ENCODE measurements at regions not wholly inside any gene's neighbourhood (a gene's known extent, or its start where the extent isn't known, plus 50 kb on each side); places are given as distances from the start of the nearest gene placed in this dataset.

DNA sequence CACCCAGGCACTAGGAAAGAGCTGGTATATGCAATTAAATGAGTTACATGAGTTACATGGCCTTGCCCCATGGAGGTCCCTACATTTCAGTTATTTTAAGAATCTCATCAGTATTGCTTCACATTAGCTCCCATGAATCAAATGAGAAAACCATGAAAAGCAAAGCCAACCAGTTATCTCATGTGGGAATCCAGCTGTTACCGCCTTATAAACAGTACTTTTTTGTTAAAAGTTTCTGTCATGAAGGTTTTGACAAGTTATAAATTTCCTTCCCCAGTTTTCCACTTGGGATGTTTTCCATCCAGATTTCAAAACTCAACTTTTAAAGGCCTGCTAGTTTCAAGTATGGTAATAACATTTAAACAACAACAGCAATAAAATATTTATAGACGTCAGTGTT is 544.8 kb downstream of the NUF2 start (continued):
- TF ChIP-seq TAF1 (IDR thresholded peaks at IDR 0.05; ENCODE audit: low read depth): no peak
- no peak for TF ChIP-seq POLR2AphosphoS5 (IDR thresholded peaks at IDR 0.05)
- no peak for TF ChIP-seq RAD21 (conservative IDR thresholded peaks at IDR 0.05)

DNA sequence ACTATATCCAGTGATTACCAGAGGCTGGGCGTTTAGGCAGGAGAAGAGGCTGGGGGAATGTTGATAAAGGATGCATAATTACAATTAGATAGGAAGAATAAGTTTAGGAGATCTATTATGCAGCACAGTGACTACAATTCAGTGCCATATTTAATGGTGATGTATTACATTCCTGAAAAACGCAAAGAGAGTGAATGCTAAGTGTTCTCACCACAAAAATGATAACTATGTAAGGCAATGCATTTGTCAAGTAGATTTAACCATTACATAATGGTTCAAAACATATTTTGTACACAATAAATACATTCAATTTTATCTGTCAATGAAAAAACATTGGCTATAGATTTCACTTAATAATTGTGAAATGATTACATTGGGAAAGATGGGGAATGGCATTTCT is 548.9 kb downstream of the NUF2 start:
- Histone ChIP-seq H3F3A (ENCODE audit: insufficient read depth, low read length, poor library complexity, severe bottlenecking) (no peaks in the 10 kb centered on the region), H3K4me3 (ENCODE audit: low read length) (no peak overlapping the region), H3K9ac (ENCODE audit: low read length) (no peak overlapping the region), H3K27ac (ENCODE audit: low read length) (no peak overlapping the region), H3K79me2 (replicated peaks; ENCODE audit: insufficient read depth, low read length) (no peaks in the 10 kb centered on the region), H3K27me3 (ENCODE audit: insufficient read depth, low read depth, low read length) (no peaks in the 10 kb centered on the region), H3K9me2 (ENCODE audit: insufficient read depth, low read length) (no peaks in the 10 kb centered on the region), H3K9me3 (ENCODE audit: low read length) (no peaks in the 10 kb centered on the region), H3K36me3 (ENCODE audit: insufficient read depth, low read length) (no peaks in the 10 kb centered on the region), H4K20me1 (ENCODE audit: insufficient read depth) (no peaks in the 10 kb centered on the region), H3K4me2 (ENCODE audit: low read length) (no peak overlapping the region), H2AFZ (ENCODE audit: low read depth, low read length) (no peak overlapping the region)
- TF ChIP-seq REST (IDR thresholded peaks at IDR 0.05; ENCODE audit: borderline replicate concordance) (no peak), POLR2AphosphoS5 (IDR thresholded peaks at IDR 0.05) (no peak), MXI1 (conservative IDR thresholded peaks at IDR 0.05; ENCODE audit: poor library complexity, severe bottlenecking) (no peak)

DNA sequence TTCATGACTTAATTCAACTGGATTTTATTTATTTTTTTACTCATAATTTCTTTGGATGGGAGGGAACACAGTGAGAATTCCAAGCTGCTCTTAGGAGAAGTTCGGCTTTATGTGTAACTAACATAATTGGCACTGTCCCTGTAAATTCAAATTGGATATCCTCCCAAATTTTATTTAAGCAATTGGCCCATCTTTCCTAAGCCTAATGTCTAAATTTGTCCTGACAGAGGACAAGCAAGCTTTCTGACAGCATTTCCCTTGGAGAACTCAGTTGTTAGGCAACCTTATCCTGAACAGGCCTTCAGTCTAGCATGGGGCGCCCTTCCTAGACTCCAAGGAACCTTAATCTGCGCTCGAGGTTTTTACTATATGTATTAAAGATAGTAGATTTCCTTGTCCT is 550.3 kb downstream of the NUF2 start:
- TF ChIP-seq RAD21 (conservative IDR thresholded peaks at IDR 0.05): no peak
- TF ChIP-seq, protein P1, sequence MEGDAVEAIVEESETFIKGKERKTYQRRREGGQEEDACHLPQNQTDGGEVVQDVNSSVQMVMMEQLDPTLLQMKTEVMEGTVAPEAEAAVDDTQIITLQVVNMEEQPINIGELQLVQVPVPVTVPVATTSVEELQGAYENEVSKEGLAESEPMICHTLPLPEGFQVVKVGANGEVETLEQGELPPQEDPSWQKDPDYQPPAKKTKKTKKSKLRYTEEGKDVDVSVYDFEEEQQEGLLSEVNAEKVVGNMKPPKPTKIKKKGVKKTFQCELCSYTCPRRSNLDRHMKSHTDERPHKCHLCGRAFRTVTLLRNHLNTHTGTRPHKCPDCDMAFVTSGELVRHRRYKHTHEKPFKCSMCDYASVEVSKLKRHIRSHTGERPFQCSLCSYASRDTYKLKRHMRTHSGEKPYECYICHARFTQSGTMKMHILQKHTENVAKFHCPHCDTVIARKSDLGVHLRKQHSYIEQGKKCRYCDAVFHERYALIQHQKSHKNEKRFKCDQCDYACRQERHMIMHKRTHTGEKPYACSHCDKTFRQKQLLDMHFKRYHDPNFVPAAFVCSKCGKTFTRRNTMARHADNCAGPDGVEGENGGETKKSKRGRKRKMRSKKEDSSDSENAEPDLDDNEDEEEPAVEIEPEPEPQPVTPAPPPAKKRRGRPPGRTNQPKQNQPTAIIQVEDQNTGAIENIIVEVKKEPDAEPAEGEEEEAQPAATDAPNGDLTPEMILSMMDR (IDR thresholded peaks at IDR 0.05; ENCODE audit: poor library complexity, severe bottlenecking): no peak
- TF ChIP-seq POLR2AphosphoS5 (IDR thresholded peaks at IDR 0.05): no peak
- TF ChIP-seq TAF1 (IDR thresholded peaks at IDR 0.05; ENCODE audit: low read depth): no peak
- no peak for TF ChIP-seq EZH2 (IDR thresholded peaks at IDR 0.05; ENCODE audit: borderline replicate concordance, insufficient read depth, low read length, poor library complexity, severe bottlenecking)
- no peak for TF ChIP-seq SMC3 (conservative IDR thresholded peaks at IDR 0.05; ENCODE audit: poor library complexity)
- TF ChIP-seq EP300 (conservative IDR thresholded peaks at IDR 0.05; ENCODE audit: poor library complexity, severe bottlenecking): no peak
- no peak for TF ChIP-seq MXI1 (conservative IDR thresholded peaks at IDR 0.05; ENCODE audit: poor library complexity, severe bottlenecking)
- TF ChIP-seq REST (IDR thresholded peaks at IDR 0.05; ENCODE audit: borderline replicate concordance): no peak
- no peaks in the 10 kb centered on the region for H3K9me2 ChIP-seq (ENCODE audit: insufficient read depth, low read length)
- no peaks in the 10 kb centered on the region for H3F3A ChIP-seq (ENCODE audit: insufficient read depth, low read length, poor library complexity, severe bottlenecking)
- H3K9me3 ChIP-seq (ENCODE audit: low read length): no peaks in the 10 kb centered on the region
- no peaks in the 10 kb centered on the region for H3K36me3 ChIP-seq (ENCODE audit: insufficient read depth, low read length)
- H3K79me2 ChIP-seq (replicated peaks; ENCODE audit: insufficient read depth, low read length): no peaks in the 10 kb centered on the region
- H3K4me3 ChIP-seq (ENCODE audit: low read length): no peak overlapping the region
- H2AFZ ChIP-seq (ENCODE audit: low read depth, low read length): no peak overlapping the region
- no peak overlapping the region for H3K27ac ChIP-seq (ENCODE audit: low read length)
- H3K9ac ChIP-seq (ENCODE audit: low read length): no peak overlapping the region
- H4K20me1 ChIP-seq (ENCODE audit: insufficient read depth): no peaks in the 10 kb centered on the region
- no peak overlapping the region for H3K4me2 ChIP-seq (ENCODE audit: low read length)
- H3K27me3 ChIP-seq (ENCODE audit: insufficient read depth, low read depth, low read length): no peaks in the 10 kb centered on the region

Data from neural cell (in vitro differentiated cells).